DMS53 treated with DMSO at 0.1 percent for 48 hours (cell line): ENCODE measurements at regions not wholly inside any gene's neighbourhood (a gene's known extent, or its start where the extent isn't known, plus 50 kb on each side); places are given as distances from the start of the nearest gene placed in this dataset.
"Not testable (repeated sequence)": the region's sequence is repeated elsewhere in the genome, so short reads cannot be mapped to it uniquely, and the experiment has no call there.

Experiments used
- DNase-seq: peaks from one replicate; lab custom pipeline; 2025; ENCODE audit not compliant: unreplicated experiment; lab: John Stamatoyannopoulos, UW

- no peak for DNase-seq
Observed at GRCh38 chr7:159210581-159211235, 66.0 kb upstream of the VIPR2 start.

GRCh38 chr7:159209429-159209828 lies 64.8 kb upstream of the VIPR2 start:
- no peak for DNase-seq

- no peak for DNase-seq
Observed at GRCh38 chr7:159207951-159208350, 63.3 kb upstream of the VIPR2 start.

- no peak for DNase-seq
Observed at GRCh38 chr7:159207393-159207792, 62.7 kb upstream of the VIPR2 start.

GRCh38 chr7:159205833-159206232 lies 61.2 kb upstream of the VIPR2 start:
- DNase-seq: no peak

GRCh38 chr7:159204664-159205063 lies 60.0 kb upstream of the VIPR2 start:
- no peak for DNase-seq

GRCh38 chr7:159203253-159203652 lies 58.6 kb upstream of the VIPR2 start:
- not testable (repeated sequence) for DNase-seq

GRCh38 chr7:159201722-159202330 lies 57.2 kb upstream of the VIPR2 start:
- no peak for DNase-seq

GRCh38 chr7:159200421-159200820 lies 55.8 kb upstream of the VIPR2 start:
- DNase-seq: no peak

- no peak for DNase-seq
Observed at GRCh38 chr7:159198016-159198724, 53.5 kb upstream of the VIPR2 start.

GRCh38 chr7:159197066-159197975 lies 52.7 kb upstream of the VIPR2 start:
- peak; percentile 88 for DNase-seq

- no peak for DNase-seq
Observed at GRCh38 chr7:159196584-159196983, 51.9 kb upstream of the VIPR2 start.

GRCh38 chr7:159195946-159196345 lies 51.3 kb upstream of the VIPR2 start:
- no peak for DNase-seq
